ENCODE measurements at regions not wholly inside any gene's neighbourhood (a gene's known extent, or its start where the extent isn't known, plus 50 kb on each side); places are given as distances from the start of the nearest gene placed in this dataset.

- no peak for TF ChIP-seq EZH2 (IDR thresholded peaks at IDR 0.05; ENCODE audit: borderline replicate concordance, low read depth, low read length, severe bottlenecking)
- no peak for TF ChIP-seq CTCF (IDR thresholded peaks at IDR 0.05; ENCODE audit: borderline replicate concordance, extremely low read depth, low read length, poor library complexity, severe bottlenecking)
Measured at GRCh38 chr3:157819270-157820156, 286.7 kb downstream of the SHOX2 start.
